Ovary (tissue), 7 donors: ENCODE measurements at regions not wholly inside any gene's neighbourhood (a gene's known extent, or its start where the extent isn't known, plus 50 kb on each side); places are given as distances from the start of the nearest gene placed in this dataset.

Experiments
- DNase-seq, 5 donors: peaks; one replicate each; pipeline ENCODE4 v3.0.0-alpha.2; 2019 to 2020
- H3K27ac ChIP-seq, 2 donors: fragments of 200-600 bp; one replicate each; pipeline versions ENCODE4 v1.5.1 to v1.8.0; 2019 to 2022
- H3K27me3 ChIP-seq: fragments of 200-600 bp; one replicate; pipeline ENCODE4 v1.8.0; 2022
- H3K36me3 ChIP-seq: fragments of 200-600 bp; sonication (generic); one replicate; pipeline ENCODE4 v1.5.1; 2019
- H3K4me1 ChIP-seq: one replicate; pipeline ENCODE4 v1.8.1; 2013; ENCODE audit warnings: mild to moderate bottlenecking, moderate library complexity; ENCODE audit not compliant: insufficient read depth
- H3K4me3 ChIP-seq: fragments of 200-600 bp; sonication (generic); one replicate; pipeline ENCODE4 v1.5.1; 2017
- H3K9me3 ChIP-seq, 2 donors: fragments of 200-600 bp in 1 of 2; sonication (generic) in 1 of 2; one replicate each; pipeline versions ENCODE4 v1.5.1 to v1.8.1; 2013 to 2019; ENCODE audit warnings: mild to moderate bottlenecking in 1 of 2, moderate library complexity in 1 of 2
- CTCF ChIP-seq, 3 donors: fragments of 450-650 bp in 2 of 3; fragments of 200-600 bp in 1 of 3; IDR thresholded peaks; one replicate each; pipeline versions ENCODE4 v1.5.1 to v1.8.0; 2016 to 2022; ENCODE audit warnings: antibody characterized with exemption in 3 of 3, mild to moderate bottlenecking in 1 of 3
- EP300 ChIP-seq: sonication (generic); formaldehyde crosslinking; IDR thresholded peaks from one replicate; pipeline ENCODE4 v1.6.1; 2017; ENCODE audit warnings: antibody characterized with exemption
- POLR2A ChIP-seq: fragments of 450-650 bp; IDR thresholded peaks from one replicate; pipeline ENCODE4 v1.6.1; 2017; ENCODE audit warnings: antibody characterized with exemption, mild to moderate bottlenecking, moderate library complexity
- WGBS, 3 donors: extraction: QIAGEN DNeasy Blood & Tissue Kit in 1 of 3; methylation state at CpG; one replicate each; pipeline versions ENCODE4 v1.1.5 to v1.1.7; 2013 to 2017; 5-methylcytosine and 5-hydroxymethylcytosine counted together
- intact Hi-C, 4 donors: fragments of 100-400 bp; cut with DNase I; formaldehyde crosslinking; loops; one replicate each; pipeline versions ENCODE4 v1.11.0 to v1.15.1; 2022 to 2023
- donor health status: DM: no; HTN: no; CAD: no; lungs with moderate emphysema.
- donor health status: DM: no; HTN: no; CAD: no.
- donor health status: Bipolar disorder and iron deficiency.
- donor health status: DM: no; HTN: no; CAD: no.
- donor health status: DM: yes; HTN: yes; CAD: no.

- no peak for TF ChIP-seq CTCF (IDR thresholded peaks at IDR 0.05)
- no peak for TF ChIP-seq POLR2A
- TF ChIP-seq EP300 = no peak
- no peak for DNase-seq
- intact Hi-C loops = no loop called here
Measured at GRCh38 chr15:61390138-61390537, 161.0 kb upstream of the RORA start.

DNA sequence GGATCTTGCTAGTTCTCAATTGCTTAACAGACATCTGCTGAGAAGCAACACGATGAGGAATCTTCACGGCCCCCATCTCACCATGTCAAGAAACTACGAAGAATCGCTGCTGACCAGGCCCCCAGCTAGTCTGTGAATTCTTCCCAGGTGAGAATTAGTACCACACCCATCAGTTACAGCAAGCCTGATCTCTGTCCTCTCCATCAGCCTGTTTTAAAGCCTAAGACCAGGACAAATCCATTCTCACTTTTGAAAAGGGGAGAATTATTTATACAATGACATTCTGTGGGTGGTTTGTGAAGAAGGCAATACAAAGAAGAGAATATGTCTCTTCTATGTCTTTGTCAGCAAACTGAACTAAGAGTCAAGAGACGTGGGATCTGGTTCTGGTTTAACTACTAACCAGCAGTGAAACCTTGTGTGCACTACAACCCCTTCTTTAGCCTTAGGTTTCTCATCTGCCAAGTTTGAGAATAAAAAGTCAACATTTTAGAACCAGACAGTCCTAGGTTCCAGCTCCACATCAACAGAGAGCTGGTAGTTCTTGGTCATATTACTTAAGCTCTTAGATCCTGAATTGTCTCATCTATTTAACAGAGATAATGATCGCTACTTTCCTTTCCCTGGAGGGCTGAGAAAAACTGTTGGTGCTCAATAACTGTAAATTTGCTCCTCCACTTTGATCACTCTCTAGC is 160.4 kb upstream of the RORA start:
- intact Hi-C loops = no loop called here
- whole genome bisulfite sequencing, 3 donors = 88 to 92% (median 92%) methylated on average over 6 of the region's 6 CpGs
- Histone ChIP-seq H3K4me1 (no peaks in the 10 kb centered on the region), H3K27me3 (no peaks in the 10 kb centered on the region), H3K9me3 (no peaks in the 10 kb centered on the region), H3K4me3 (no peak overlapping the region), H3K27ac (no peak overlapping the region), H3K36me3 (no peaks in the 10 kb centered on the region)
- no peak for DNase-seq
- TF ChIP-seq POLR2A (no peak), EP300 (no peak)

More at GRCh38 chr15:61390138-61390537, 161.0 kb upstream of the RORA start:
- Histone ChIP-seq H3K27ac (no peak overlapping the region), H3K36me3 (no peaks in the 10 kb centered on the region), H3K27me3 (no peaks in the 10 kb centered on the region), H3K9me3 (no peaks in the 10 kb centered on the region), H3K4me1 (no peaks in the 10 kb centered on the region), H3K4me3 (no peak overlapping the region)

DNA sequence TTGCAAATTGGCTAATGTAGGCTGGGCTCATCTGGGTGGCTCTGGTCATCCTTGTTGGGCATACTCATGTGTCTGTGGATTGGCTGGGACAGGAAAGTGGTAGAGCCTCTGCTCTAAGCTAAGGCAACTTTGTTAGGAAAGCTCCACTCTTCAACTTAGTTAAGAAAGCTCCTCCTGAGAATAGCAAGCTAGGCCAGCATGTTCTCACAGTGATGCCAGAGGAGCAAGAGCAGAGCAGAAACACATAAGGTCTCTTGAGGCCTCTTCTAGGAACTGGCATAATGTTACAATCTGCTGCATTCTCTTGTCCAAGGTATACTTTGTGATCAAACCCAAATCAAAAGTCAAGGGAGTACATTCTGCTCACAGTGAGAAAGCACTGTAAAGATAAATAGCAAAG is 158.6 kb upstream of the RORA start:
- Histone ChIP-seq H3K27me3 (no peaks in the 10 kb centered on the region), H3K4me1 (no peaks in the 10 kb centered on the region), H3K9me3 (no peaks in the 10 kb centered on the region), H3K36me3 (no peaks in the 10 kb centered on the region), H3K27ac (no peak overlapping the region), H3K4me3 (no peak overlapping the region)
- intact Hi-C loops = no loop called here
- TF ChIP-seq CTCF (IDR thresholded peaks at IDR 0.05) (no peak), POLR2A (no peak), EP300 (no peak)
- DNase-seq = no peak

DNA sequence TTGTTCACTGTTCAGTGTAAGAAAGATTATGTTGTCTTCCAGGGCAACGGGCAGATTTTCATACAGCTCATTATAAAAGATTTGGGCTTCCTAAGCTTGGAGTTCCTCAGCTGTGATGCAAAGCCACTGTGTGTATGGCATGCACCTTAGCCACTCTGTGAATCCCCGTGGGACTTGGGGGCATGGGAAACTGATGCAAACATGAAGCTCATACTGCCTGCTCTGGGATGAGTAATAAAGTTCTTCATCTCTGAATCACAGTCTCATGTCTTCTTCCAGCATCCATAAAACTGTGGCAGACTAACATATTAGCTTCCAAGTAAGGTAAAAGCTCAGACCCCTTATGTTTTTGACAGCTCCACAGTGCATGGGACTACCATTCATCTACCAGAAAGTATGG is 154.3 kb upstream of the RORA start:
- no peaks in the 10 kb centered on the region for H3K27me3 ChIP-seq
- H3K36me3 ChIP-seq = no peaks in the 10 kb centered on the region
- TF ChIP-seq POLR2A (no peak), CTCF (IDR thresholded peaks at IDR 0.05) (no peak), EP300 (no peak)
- intact Hi-C loops = no loop called here
- DNase-seq = no peak
- H3K9me3 ChIP-seq = no peaks in the 10 kb centered on the region
- no peak overlapping the region for H3K27ac ChIP-seq
- no peak overlapping the region for H3K4me3 ChIP-seq
- H3K4me1 ChIP-seq = no peaks in the 10 kb centered on the region
- WGBS, 3 donors = 73 to 85% (median 85%) methylated on average over 2 of the region's 2 CpGs

- no peaks in the 10 kb centered on the region for H3K4me1 ChIP-seq
- intact Hi-C loops = no loop called here
- H3K27me3 ChIP-seq = no peaks in the 10 kb centered on the region
- DNase-seq = no peak
- no peaks in the 10 kb centered on the region for H3K9me3 ChIP-seq
- H3K4me3 ChIP-seq = no peak overlapping the region
- 49 to 77% (median 59%) methylated on average over 1 of the region's 1 CpG for WGBS, 3 donors
- TF ChIP-seq EP300 = no peak
- no peak for TF ChIP-seq POLR2A
- TF ChIP-seq CTCF (IDR thresholded peaks at IDR 0.05) = no peak
- no peak overlapping the region for H3K27ac ChIP-seq
- H3K36me3 ChIP-seq = no peaks in the 10 kb centered on the region
Measured at GRCh38 chr15:61382927-61383326, 153.8 kb upstream of the RORA start.
